ENCODE measurements at regions not wholly inside any gene's neighbourhood (a gene's known extent, or its start where the extent isn't known, plus 50 kb on each side); places are given as distances from the start of the nearest gene placed in this dataset.

DNA sequence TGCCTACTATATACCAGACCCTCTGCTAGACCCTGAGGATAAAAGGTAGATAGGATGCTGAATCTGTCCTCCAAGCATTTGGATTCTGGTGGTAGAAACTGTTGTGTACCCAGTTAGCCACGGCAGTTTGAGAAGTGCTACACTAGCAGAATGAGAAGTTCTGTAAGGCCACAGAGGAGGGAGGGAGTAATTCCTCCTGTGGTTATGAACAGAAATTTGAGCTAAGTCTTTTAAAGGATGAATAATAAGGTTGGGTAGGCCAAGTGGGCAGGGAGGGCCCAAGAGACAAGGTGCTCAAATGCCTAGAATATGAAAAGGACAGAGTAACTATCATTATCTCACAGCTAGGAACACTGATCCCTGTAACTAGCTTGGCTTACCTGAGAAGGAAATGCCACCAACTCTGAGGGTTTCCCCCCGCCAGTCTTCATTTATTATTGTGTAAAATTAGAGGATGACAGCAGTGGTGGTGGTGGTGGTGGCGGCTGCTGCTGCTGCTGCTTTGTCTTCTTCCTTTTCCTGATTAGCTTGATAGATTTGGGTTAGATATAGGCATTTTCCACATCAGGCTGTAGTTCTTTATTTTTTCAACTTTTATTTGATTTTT lies 243.3 kb downstream of the PRL start:
- H3K36me3 ChIP-seq (ENCODE audit: control insufficient read depth in 1 of 2, insufficient read depth in 2 of 2, low read depth in 1 of 2, low read length in 2 of 2), result no peaks in the 10 kb centered on the region
- H2BK12ac ChIP-seq (ENCODE audit: low read length in 2 of 2), result no peak overlapping the region
- H3K23ac ChIP-seq (ENCODE audit: low read length in 2 of 2), result no peak overlapping the region
- no peak overlapping the region for H2BK5ac ChIP-seq (ENCODE audit: low read depth, low read length, poor library complexity, severe bottlenecking)
- DNase-seq, result no peak
- no peak overlapping the region for H3K18ac ChIP-seq (ENCODE audit: low read depth in 1 of 2, low read length in 2 of 2)
- no peaks in the 10 kb centered on the region for H3K9me3 ChIP-seq (ENCODE audit: control insufficient read depth, low read length)
- no peak overlapping the region for H3K9ac ChIP-seq (ENCODE audit: low read length)
- no peak overlapping the region for H3K27ac ChIP-seq (ENCODE audit: low read length, poor library complexity, severe bottlenecking)
- no peak overlapping the region for H3K14ac ChIP-seq (ENCODE audit: low read length in 2 of 2)
- H3K27me3 ChIP-seq (ENCODE audit: control insufficient read depth in 1 of 2, insufficient read depth in 1 of 2, low read length in 2 of 2), result no peaks in the 10 kb centered on the region
- H3K4me1 ChIP-seq (ENCODE audit: control insufficient read depth, insufficient read depth, low read depth, low read length), result no peaks in the 10 kb centered on the region
- no peak overlapping the region for H4K8ac ChIP-seq (ENCODE audit: low read length)
- no peak overlapping the region for H3K4ac ChIP-seq (ENCODE audit: low read depth in 1 of 2, low read length in 2 of 2)
- no peaks in the 10 kb centered on the region for H3K79me1 ChIP-seq (replicated peaks; ENCODE audit: low read length, poor library complexity, severe bottlenecking)
- WGBS, result 91% methylated on average over 2 of the region's 3 CpGs
- H2BK15ac ChIP-seq (ENCODE audit: low read depth, poor library complexity, severe bottlenecking), result no peak overlapping the region
- no peak overlapping the region for H4K91ac ChIP-seq (ENCODE audit: low read length)
- H3K4me3 ChIP-seq (ENCODE audit: insufficient read depth in 1 of 2, low read depth in 1 of 2, low read length in 2 of 2), result no peak overlapping the region
- no peak overlapping the region for H2AK5ac ChIP-seq (ENCODE audit: low read length, severe bottlenecking)
- no peak overlapping the region for H2AFZ ChIP-seq (ENCODE audit: low read depth, low read length)
- H2BK120ac ChIP-seq (ENCODE audit: low read depth, low read length), result no peak overlapping the region
- H3K4me2 ChIP-seq (ENCODE audit: low read length, poor library complexity, severe bottlenecking), result no peak overlapping the region

DNA sequence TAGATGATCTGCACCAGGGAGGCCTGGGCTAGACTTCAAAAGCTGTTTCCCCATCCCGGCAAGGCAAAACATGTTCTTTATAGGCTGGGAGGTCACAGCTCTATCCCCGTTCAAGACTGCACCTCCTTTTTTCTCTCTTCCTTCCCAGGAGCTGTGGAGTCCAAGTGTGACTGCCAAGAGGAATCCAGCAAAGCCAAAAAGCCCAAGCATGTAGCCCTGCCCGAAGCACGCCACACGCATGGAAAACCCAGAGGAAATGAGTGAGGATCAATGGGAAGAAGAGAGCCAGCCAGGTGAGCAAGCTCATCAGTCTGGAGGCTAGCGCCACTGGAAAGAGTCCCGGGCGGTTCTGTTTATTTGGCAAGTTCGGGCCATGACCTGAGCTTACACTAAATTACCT lies 240.4 kb downstream of the PRL start:
- Histone ChIP-seq H3K79me1 (replicated peaks; ENCODE audit: low read length, poor library complexity, severe bottlenecking) (no peaks in the 10 kb centered on the region), H3K4me3 (ENCODE audit: insufficient read depth in 1 of 2, low read depth in 1 of 2, low read length in 2 of 2) (no peak overlapping the region), H3K14ac (ENCODE audit: low read length in 2 of 2) (no peak overlapping the region), H2AK5ac (ENCODE audit: low read length, severe bottlenecking) (no peak overlapping the region), H3K9ac (ENCODE audit: low read length) (no peak overlapping the region), H3K4ac (ENCODE audit: low read depth in 1 of 2, low read length in 2 of 2) (no peak overlapping the region), H3K23ac (ENCODE audit: low read length in 2 of 2) (no peak overlapping the region), H3K4me2 (ENCODE audit: low read length, poor library complexity, severe bottlenecking) (no peak overlapping the region), H4K91ac (ENCODE audit: low read length) (no peak overlapping the region), H3K18ac (ENCODE audit: low read depth in 1 of 2, low read length in 2 of 2) (no peak overlapping the region), H2BK12ac (ENCODE audit: low read length in 2 of 2) (no peak overlapping the region), H2BK15ac (ENCODE audit: low read depth, poor library complexity, severe bottlenecking) (no peak overlapping the region), H3K27me3 (ENCODE audit: control insufficient read depth in 1 of 2, insufficient read depth in 1 of 2, low read length in 2 of 2) (no peaks in the 10 kb centered on the region), H2BK5ac (ENCODE audit: low read depth, low read length, poor library complexity, severe bottlenecking) (no peak overlapping the region), H3K36me3 (ENCODE audit: control insufficient read depth in 1 of 2, insufficient read depth in 2 of 2, low read depth in 1 of 2, low read length in 2 of 2) (no peaks in the 10 kb centered on the region), H2BK120ac (ENCODE audit: low read depth, low read length) (no peak overlapping the region), H3K9me3 (ENCODE audit: control insufficient read depth, low read length) (no peaks in the 10 kb centered on the region), H4K8ac (ENCODE audit: low read length) (no peak overlapping the region), H2AFZ (ENCODE audit: low read depth, low read length) (no peak overlapping the region), H3K27ac (ENCODE audit: low read length, poor library complexity, severe bottlenecking) (no peak overlapping the region), H3K4me1 (ENCODE audit: control insufficient read depth, insufficient read depth, low read depth, low read length) (no peaks in the 10 kb centered on the region)
- no peak for DNase-seq
- 99% methylated on average over 6 of the region's 9 CpGs for WGBS

DNA sequence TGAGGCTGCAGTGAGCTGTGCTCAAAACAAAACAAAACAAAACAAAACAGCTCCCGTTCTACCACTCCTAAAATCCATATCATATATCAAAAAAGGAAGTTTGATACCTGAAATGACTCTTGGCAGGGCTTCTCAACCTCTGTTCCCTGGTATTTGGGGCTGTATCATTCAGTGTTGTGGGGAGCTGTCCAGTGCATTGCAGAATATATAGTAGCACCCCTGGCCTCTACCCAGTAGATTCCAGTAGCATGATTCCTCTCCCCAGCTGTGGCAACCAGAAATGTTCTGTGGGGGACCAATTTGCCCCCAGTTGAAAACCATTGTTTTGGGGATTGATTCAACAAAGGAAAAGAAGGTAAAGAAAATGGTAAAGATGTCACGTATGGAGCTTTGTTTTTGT lies 238.9 kb downstream of the PRL start:
- Histone ChIP-seq H3K27me3 (ENCODE audit: control insufficient read depth in 1 of 2, insufficient read depth in 1 of 2, low read length in 2 of 2) (no peaks in the 10 kb centered on the region), H3K18ac (ENCODE audit: low read depth in 1 of 2, low read length in 2 of 2) (no peak overlapping the region), H3K4ac (ENCODE audit: low read depth in 1 of 2, low read length in 2 of 2) (no peak overlapping the region), H2AFZ (ENCODE audit: low read depth, low read length) (no peak overlapping the region), H3K4me2 (ENCODE audit: low read length, poor library complexity, severe bottlenecking) (no peak overlapping the region), H2BK12ac (ENCODE audit: low read length in 2 of 2) (no peak overlapping the region), H2BK5ac (ENCODE audit: low read depth, low read length, poor library complexity, severe bottlenecking) (no peak overlapping the region), H3K4me3 (ENCODE audit: insufficient read depth in 1 of 2, low read depth in 1 of 2, low read length in 2 of 2) (no peak overlapping the region), H4K8ac (ENCODE audit: low read length) (no peak overlapping the region), H3K36me3 (ENCODE audit: control insufficient read depth in 1 of 2, insufficient read depth in 2 of 2, low read depth in 1 of 2, low read length in 2 of 2) (peaks cover 0 to 1% of the 10 kb centered on the region in 2 experiments), H3K9me3 (ENCODE audit: control insufficient read depth, low read length) (no peaks in the 10 kb centered on the region), H4K91ac (ENCODE audit: low read length) (no peak overlapping the region), H2AK5ac (ENCODE audit: low read length, severe bottlenecking) (no peak overlapping the region), H3K4me1 (ENCODE audit: control insufficient read depth, insufficient read depth, low read depth, low read length) (no peaks in the 10 kb centered on the region), H2BK120ac (ENCODE audit: low read depth, low read length) (no peak overlapping the region), H3K27ac (ENCODE audit: low read length, poor library complexity, severe bottlenecking) (no peak overlapping the region), H3K23ac (ENCODE audit: low read length in 2 of 2) (no peak overlapping the region), H2BK15ac (ENCODE audit: low read depth, poor library complexity, severe bottlenecking) (no peak overlapping the region), H3K9ac (ENCODE audit: low read length) (no peak overlapping the region), H3K79me1 (replicated peaks; ENCODE audit: low read length, poor library complexity, severe bottlenecking) (no peaks in the 10 kb centered on the region), H3K14ac (ENCODE audit: low read length in 2 of 2) (no peak overlapping the region)
- DNase-seq, result no peak
- WGBS, result 89% methylated on average over 1 of the region's 2 CpGs

DNA sequence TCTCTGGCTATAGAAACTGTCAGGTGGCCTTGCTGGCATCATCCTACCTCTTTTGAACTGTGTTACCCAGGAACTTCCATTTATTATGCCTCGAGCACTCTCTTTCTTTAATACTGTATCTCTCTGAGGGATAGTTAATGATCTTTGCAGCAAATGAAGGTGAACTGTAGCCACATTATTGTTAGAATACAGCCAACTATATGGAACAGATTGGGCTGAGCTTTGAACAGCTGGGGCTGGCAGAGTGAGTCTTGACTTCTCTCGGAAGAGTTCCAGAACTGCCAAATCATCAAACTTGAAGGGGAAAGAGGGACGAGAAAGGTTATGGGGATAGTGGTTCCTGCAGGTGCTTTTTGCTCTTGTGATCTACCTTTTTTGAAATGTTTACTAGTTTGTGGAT lies 237.7 kb downstream of the PRL start:
- Histone ChIP-seq H2BK5ac (ENCODE audit: low read depth, low read length, poor library complexity, severe bottlenecking) (no peak overlapping the region), H3K36me3 (ENCODE audit: control insufficient read depth in 1 of 2, insufficient read depth in 2 of 2, low read depth in 1 of 2, low read length in 2 of 2) (peaks cover 0 to 4% of the 10 kb centered on the region in 2 experiments), H3K18ac (ENCODE audit: low read depth in 1 of 2, low read length in 2 of 2) (no peak overlapping the region), H2BK15ac (ENCODE audit: low read depth, poor library complexity, severe bottlenecking) (no peak overlapping the region), H3K4me1 (ENCODE audit: control insufficient read depth, insufficient read depth, low read depth, low read length) (peaks cover 2% of the 10 kb centered on the region), H3K4ac (ENCODE audit: low read depth in 1 of 2, low read length in 2 of 2) (no peak overlapping the region), H3K4me3 (ENCODE audit: insufficient read depth in 1 of 2, low read depth in 1 of 2, low read length in 2 of 2) (no peak overlapping the region), H3K4me2 (ENCODE audit: low read length, poor library complexity, severe bottlenecking) (no peak overlapping the region), H4K8ac (ENCODE audit: low read length) (no peak overlapping the region), H3K27me3 (ENCODE audit: control insufficient read depth in 1 of 2, insufficient read depth in 1 of 2, low read length in 2 of 2) (no peaks in the 10 kb centered on the region), H3K79me1 (replicated peaks; ENCODE audit: low read length, poor library complexity, severe bottlenecking) (no peaks in the 10 kb centered on the region), H2AFZ (ENCODE audit: low read depth, low read length) (no peak overlapping the region), H3K23ac (ENCODE audit: low read length in 2 of 2) (no peak overlapping the region), H3K9ac (ENCODE audit: low read length) (no peak overlapping the region), H4K91ac (ENCODE audit: low read length) (no peak overlapping the region), H2BK120ac (ENCODE audit: low read depth, low read length) (no peak overlapping the region), H3K27ac (ENCODE audit: low read length, poor library complexity, severe bottlenecking) (no peak overlapping the region), H3K14ac (ENCODE audit: low read length in 2 of 2) (no peak overlapping the region), H2BK12ac (ENCODE audit: low read length in 2 of 2) (no peak overlapping the region), H3K9me3 (ENCODE audit: control insufficient read depth, low read length) (no peaks in the 10 kb centered on the region), H2AK5ac (ENCODE audit: low read length, severe bottlenecking) (no peak overlapping the region)
- DNase-seq, result no peak
- WGBS, result 93% methylated on average over 2 of the region's 3 CpGs

All from mesenchymal stem cell (in vitro differentiated cells and primary cell).